ENCODE measurements at regions not wholly inside any gene's neighbourhood (a gene's known extent, or its start where the extent isn't known, plus 50 kb on each side); places are given as distances from the start of the nearest gene placed in this dataset.

DNA sequence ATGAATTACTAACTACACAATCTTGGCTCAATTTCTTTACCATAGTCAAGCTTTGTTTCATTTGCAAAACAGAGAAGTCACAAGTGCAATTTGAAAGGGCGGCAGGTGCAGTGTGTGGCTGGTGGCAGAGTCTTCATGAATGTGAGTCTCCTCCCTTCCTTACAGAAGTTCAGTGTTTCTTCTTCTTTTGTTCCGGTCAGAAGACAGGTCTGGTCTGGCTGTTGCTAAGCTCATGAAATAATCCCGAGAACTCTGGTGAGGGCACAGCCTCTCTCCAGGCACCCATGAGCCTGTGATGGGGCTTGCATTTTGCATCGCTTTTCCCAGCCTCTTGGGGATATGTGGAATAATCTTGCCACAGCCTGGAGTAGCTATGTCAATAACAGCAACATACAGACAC lies 824.8 kb upstream of the SALL3 start:
- H3K27ac ChIP-seq (ENCODE audit: low read depth, low read length): no peak overlapping the region
- H3K9me3 ChIP-seq (ENCODE audit: control insufficient read depth, insufficient read depth, low read length): peaks cover 4% of the 10 kb centered on the region; the same call in 1 of the 2 replicates
- no peaks in the 10 kb centered on the region for H3F3A ChIP-seq (ENCODE audit: control insufficient read depth, insufficient read depth)
- no peak overlapping the region for H3K4me2 ChIP-seq (ENCODE audit: low read length)
- H3K4me3 ChIP-seq (ENCODE audit: low read length): no peak overlapping the region
- TF ChIP-seq, protein P1, sequence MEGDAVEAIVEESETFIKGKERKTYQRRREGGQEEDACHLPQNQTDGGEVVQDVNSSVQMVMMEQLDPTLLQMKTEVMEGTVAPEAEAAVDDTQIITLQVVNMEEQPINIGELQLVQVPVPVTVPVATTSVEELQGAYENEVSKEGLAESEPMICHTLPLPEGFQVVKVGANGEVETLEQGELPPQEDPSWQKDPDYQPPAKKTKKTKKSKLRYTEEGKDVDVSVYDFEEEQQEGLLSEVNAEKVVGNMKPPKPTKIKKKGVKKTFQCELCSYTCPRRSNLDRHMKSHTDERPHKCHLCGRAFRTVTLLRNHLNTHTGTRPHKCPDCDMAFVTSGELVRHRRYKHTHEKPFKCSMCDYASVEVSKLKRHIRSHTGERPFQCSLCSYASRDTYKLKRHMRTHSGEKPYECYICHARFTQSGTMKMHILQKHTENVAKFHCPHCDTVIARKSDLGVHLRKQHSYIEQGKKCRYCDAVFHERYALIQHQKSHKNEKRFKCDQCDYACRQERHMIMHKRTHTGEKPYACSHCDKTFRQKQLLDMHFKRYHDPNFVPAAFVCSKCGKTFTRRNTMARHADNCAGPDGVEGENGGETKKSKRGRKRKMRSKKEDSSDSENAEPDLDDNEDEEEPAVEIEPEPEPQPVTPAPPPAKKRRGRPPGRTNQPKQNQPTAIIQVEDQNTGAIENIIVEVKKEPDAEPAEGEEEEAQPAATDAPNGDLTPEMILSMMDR (IDR thresholded peaks at IDR 0.05; ENCODE audit: low read depth, low read length, poor library complexity, severe bottlenecking): no peak
- TF ChIP-seq EZH2phosphoT487 (IDR thresholded peaks at IDR 0.05; ENCODE audit: borderline replicate concordance, low read length): no peak
- H3K9me2 ChIP-seq (replicated peaks; ENCODE audit: control insufficient read depth, low read length): no peaks in the 10 kb centered on the region
- no peaks in the 10 kb centered on the region for H3K27me3 ChIP-seq (ENCODE audit: control insufficient read depth, low read length)
- no peaks in the 10 kb centered on the region for H3K4me1 ChIP-seq (ENCODE audit: control insufficient read depth, low read length)
- H3K79me2 ChIP-seq (ENCODE audit: control insufficient read depth, low read length): no peaks in the 10 kb centered on the region
- no peaks in the 10 kb centered on the region for H4K20me1 ChIP-seq (ENCODE audit: control insufficient read depth, insufficient read depth, low read depth, low read length)
- H3K36me3 ChIP-seq (ENCODE audit: control insufficient read depth, low read length): no peaks in the 10 kb centered on the region

DNA sequence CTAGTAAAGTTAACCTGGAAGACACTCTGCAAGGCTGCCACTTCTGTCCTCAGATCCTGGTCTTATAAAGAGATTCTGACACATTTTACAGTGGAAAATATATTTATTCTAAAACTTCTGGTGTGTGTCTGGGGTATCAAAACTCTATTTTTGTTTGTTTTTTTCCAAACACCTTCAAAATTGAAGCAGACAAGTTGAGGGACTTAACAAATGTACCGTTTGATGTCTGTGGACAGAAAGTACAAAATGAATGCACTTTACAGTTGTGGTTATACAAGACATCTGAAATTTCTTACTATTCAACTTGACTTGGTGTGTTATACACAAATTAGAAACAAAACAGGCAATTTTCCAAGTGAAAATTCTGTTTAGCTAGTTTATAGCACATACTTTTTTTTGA lies 823.2 kb upstream of the SALL3 start:
- Histone ChIP-seq H3K27me3 (ENCODE audit: control insufficient read depth, low read length) (no peaks in the 10 kb centered on the region), H3K4me2 (ENCODE audit: low read length) (no peak overlapping the region), H3K9me2 (replicated peaks; ENCODE audit: control insufficient read depth, low read length) (no peaks in the 10 kb centered on the region)

DNA sequence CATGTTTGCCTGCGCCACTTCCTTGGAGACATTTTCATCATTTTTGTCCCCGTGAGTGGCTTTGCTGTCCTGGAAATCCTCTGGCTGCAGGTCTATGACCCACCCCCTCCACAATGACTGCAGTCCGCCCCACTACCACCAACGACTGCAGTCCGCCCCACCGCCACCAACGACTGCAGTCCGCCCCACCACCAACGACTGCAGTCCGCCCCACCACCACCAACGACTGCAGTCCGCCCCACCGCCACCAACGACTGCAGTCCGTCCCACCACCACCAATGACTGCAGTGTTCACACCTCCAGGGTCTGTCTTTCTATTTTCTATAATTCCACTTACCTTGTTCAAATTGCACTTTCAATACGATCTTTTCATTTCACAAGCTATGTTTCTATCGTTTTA lies 820.7 kb upstream of the SALL3 start:
- Histone ChIP-seq H3K4me3 (ENCODE audit: low read length) (no peak overlapping the region), H3F3A (ENCODE audit: control insufficient read depth, insufficient read depth) (no peaks in the 10 kb centered on the region), H3K9me3 (ENCODE audit: control insufficient read depth, insufficient read depth, low read length) (no peaks in the 10 kb centered on the region), H3K27me3 (ENCODE audit: control insufficient read depth, low read length) (no peaks in the 10 kb centered on the region), H3K4me1 (ENCODE audit: control insufficient read depth, low read length) (no peaks in the 10 kb centered on the region), H3K4me2 (ENCODE audit: low read length) (no peak overlapping the region), H3K79me2 (ENCODE audit: control insufficient read depth, low read length) (no peaks in the 10 kb centered on the region), H3K9me2 (replicated peaks; ENCODE audit: control insufficient read depth, low read length) (no peaks in the 10 kb centered on the region), H3K36me3 (ENCODE audit: control insufficient read depth, low read length) (no peaks in the 10 kb centered on the region), H3K27ac (ENCODE audit: low read depth, low read length) (no peak overlapping the region), H4K20me1 (ENCODE audit: control insufficient read depth, insufficient read depth, low read depth, low read length) (no peaks in the 10 kb centered on the region)
- TF ChIP-seq, protein P1 (IDR thresholded peaks at IDR 0.05; ENCODE audit: low read depth, low read length, poor library complexity, severe bottlenecking): no peak
- TF ChIP-seq EZH2phosphoT487 (IDR thresholded peaks at IDR 0.05; ENCODE audit: borderline replicate concordance, low read length): no peak

More for the DNA sequence above, 823.2 kb upstream of the SALL3 start:
- H3F3A ChIP-seq (ENCODE audit: control insufficient read depth, insufficient read depth): no peaks in the 10 kb centered on the region
- H3K4me1 ChIP-seq (ENCODE audit: control insufficient read depth, low read length): no peaks in the 10 kb centered on the region
- H3K27ac ChIP-seq (ENCODE audit: low read depth, low read length): no peak overlapping the region
- no peaks in the 10 kb centered on the region for H4K20me1 ChIP-seq (ENCODE audit: control insufficient read depth, insufficient read depth, low read depth, low read length)
- H3K79me2 ChIP-seq (ENCODE audit: control insufficient read depth, low read length): no peaks in the 10 kb centered on the region
- no peak overlapping the region for H3K4me3 ChIP-seq (ENCODE audit: low read length)
- no peaks in the 10 kb centered on the region for H3K36me3 ChIP-seq (ENCODE audit: control insufficient read depth, low read length)
- TF ChIP-seq, protein P1 (IDR thresholded peaks at IDR 0.05; ENCODE audit: low read depth, low read length, poor library complexity, severe bottlenecking): no peak
- TF ChIP-seq EZH2phosphoT487 (IDR thresholded peaks at IDR 0.05; ENCODE audit: borderline replicate concordance, low read length): no peak
- peaks cover 4% of the 10 kb centered on the region; the same call in 1 of the 2 replicates for H3K9me3 ChIP-seq (ENCODE audit: control insufficient read depth, insufficient read depth, low read length)
